Right lung (tissue), 2 donors: ENCODE measurements at regions not wholly inside any gene's neighbourhood (a gene's known extent, or its start where the extent isn't known, plus 50 kb on each side); places are given as distances from the start of the nearest gene placed in this dataset.

Source experiments
- DNase-seq, 2 donors: peaks; one replicate each; pipeline ENCODE4 v3.0.0-alpha.2; 2013

GRCh38 chr3:31382856-31383255 lies 149.9 kb upstream of the STT3B start:
- no peak for DNase-seq

- DNase-seq: no peak
These were observed 148.6 kb upstream of the STT3B start for GRCh38 chr3:31384117-31384516.

DNA sequence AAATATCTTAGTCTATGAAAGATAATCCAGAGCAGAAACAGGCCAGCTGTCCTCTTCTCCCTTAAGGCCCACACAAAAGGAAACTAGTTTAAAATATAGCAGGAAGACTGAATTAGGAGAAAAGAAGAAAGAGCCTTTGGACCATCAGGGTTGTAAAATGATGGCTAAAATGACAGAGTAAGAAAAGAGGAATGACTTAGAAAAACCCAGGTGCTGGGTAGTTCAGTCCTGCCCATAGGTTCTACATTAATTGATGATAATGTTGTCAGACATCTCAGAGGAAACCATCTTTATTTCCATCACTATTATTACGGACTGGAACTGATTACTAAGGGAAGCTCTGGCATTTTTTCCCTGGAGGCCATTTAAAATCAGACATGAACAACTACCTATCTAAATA lies 142.8 kb upstream of the STT3B start:
- no peak for DNase-seq

DNA sequence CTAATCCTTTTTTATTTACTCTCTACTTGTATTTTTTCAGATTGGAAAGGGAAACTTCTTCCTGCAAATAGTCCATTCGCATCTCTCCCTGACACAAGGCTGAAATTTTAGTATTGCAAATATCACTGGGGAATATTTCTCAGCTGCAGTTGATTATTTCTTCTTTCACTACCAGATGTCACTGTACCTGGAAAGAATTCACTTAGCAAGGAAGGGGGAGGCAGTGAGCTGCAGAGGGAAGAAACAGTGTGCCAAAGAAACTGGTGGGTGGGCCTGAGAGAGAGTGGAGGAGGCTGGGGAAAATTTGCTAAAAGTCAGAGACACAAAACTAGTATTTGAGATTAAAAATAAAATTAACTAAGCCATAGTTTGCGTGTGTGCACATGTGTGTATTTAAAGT lies 142.3 kb upstream of the STT3B start:
- DNase-seq: no peak

DNA sequence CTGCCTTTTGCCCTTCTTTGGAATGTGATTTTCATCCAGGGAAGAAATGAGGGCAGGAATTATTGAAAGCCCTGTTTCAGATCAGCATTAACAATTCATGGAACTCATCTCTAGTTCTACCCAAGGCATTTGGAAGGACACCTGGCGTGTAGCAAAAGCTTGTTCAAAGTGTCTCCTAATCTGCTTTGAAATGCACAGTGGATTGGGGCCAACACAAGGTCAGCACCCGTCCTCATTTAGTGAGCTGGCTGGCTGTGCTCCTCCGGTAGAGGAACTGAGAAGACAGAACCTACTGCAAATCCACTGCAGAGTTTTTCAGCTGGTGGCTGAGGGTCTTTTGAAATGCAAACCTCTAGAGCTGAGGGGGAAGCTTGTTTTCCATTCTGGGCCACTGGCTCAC lies 141.6 kb upstream of the STT3B start:
- DNase-seq: no peak

DNA sequence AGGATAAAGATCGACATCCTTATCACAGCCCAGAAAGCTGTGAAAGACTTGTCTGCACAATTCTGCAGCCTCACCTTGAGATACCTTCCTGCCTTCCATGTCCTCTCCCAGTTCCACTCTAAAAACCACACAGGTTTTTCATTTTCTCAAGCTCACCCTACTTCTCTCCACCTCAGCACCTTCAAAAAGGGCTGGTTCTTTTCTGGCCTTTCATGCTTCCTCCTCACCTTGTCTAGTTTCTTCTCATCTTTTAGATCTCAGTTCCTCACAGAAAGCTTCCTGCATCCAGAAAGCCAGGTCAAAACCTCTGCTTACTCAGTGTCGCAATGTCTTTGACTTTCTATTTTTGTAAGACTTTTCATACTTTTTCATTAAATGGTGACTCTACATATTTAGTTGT lies 140.2 kb upstream of the STT3B start:
- DNase-seq: no peak

GRCh38 chr3:31399271-31399670 lies 133.5 kb upstream of the STT3B start:
- no peak for DNase-seq

DNA sequence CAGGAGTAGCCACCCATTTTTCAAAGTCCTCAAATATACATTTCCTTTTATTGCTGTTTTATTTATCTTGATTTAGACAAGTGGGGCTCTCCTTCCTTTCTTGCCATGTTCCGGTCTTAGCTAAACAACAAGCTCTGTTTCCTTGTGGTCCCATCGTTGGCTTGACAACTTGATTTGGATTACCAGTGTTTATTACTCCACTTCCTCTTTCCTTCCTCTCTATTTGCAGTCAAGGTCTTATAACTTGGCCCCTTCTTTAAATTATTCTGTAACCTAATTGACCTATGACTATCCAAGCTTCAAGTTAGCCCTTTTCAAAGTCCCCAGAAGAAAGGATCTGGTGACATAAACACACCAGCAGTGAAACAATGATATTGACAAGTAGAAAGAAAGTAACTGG lies 130.6 kb upstream of the STT3B start:
- peak in 1 of 2 donors; percentile 7 for DNase-seq

DNA sequence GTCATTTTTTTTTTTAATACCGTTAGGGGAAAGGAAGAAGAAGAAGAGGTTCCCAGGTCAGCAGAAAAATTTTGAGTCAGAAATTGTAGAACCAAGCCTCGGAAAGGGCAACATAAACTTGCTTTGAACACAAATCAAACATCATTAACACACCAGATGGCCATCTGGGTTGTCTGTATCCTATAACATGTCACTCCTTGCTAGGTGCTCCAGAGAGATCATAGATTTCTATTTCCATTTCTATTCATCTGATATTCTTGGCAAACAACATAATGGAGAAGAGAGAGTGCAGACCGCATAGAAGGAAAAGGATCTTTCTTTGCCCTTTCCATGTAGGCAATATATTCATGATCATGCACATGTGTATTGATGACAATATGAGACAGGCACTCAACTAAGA lies 129.5 kb upstream of the STT3B start:
- DNase-seq: no peak

GRCh38 chr3:31404871-31405270 lies 127.9 kb upstream of the STT3B start:
- no peak for DNase-seq

DNA sequence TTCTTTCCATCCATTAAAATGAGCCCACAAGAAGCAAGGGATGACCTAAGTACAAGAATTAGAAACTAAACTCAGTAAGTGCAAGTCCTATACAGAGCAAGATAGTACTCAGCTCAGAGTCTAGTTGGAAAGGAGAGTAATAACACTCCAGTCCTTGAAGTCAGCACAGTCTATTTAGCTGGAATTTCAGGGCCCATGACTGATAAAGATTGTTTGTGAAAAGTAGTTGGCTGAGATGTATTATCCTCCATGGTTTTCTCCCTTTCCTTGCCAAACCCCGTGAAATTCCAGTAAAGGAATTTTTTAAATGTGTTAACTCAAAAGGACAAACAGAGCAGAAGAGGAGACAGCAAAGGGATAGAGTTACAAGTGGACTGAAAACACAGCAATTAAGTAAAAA lies 127.2 kb upstream of the STT3B start:
- no peak for DNase-seq

DNA sequence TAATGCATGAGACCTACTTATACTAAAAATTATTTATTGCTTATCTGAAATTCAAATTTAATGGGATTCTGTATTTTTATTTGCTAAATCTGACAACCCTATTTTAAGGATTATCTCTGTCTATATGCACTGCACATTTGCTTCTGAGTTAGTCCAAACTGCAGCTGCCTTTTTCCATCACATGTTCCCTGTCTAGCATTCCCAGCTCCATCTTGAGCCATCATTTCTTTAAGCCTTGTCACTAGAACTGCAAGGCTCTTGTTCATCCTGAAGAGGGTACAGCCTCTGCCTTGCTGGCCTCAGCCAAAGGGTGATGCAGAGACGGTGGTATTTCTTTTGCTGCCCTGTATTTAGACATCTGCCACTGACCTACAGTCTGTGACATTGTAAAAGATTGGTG lies 125.8 kb upstream of the STT3B start:
- no peak for DNase-seq

DNA sequence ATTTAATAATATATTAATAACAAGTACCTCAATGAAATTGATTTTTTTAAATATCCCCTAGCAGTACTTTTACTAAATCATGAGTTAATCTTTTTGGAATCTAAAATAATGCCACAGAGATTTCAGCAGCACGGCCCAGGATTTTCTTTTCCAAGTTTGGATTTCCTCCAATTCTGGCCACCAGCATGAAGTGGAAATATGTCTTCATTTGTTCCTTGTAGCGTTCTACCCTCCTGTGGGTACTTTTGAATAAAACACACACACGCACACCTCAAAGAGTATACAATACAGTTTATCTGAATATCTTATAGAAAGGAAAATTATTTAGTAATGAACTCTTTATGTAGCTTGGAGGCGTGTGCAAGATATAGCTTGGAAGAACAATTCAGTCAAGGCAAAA lies 125.1 kb upstream of the STT3B start:
- no peak for DNase-seq

DNA sequence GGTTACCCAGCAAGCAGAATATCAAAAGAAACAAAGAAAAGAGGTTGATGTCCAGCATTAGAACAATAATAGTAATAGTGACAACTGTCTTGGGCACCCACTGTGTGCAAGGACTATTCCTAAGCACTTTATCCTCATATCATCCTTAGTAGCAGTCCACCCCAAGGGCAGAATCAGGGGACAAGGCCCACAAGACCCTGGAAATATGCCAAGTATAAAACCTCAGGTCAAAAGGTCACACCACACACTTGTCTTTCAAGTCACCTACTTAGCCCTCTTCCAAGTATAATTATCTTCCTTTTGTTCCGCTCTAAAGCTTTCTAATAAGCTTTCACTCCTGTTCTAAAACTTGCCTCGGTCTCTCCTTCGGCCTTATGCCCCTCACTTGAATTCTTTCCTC lies 124.0 kb upstream of the STT3B start:
- DNase-seq: no peak

- DNase-seq: no peak
These were observed 123.3 kb upstream of the STT3B start for GRCh38 chr3:31409389-31409788.

- DNase-seq: no peak
These were observed 122.9 kb upstream of the STT3B start for GRCh38 chr3:31409866-31410265.

DNA sequence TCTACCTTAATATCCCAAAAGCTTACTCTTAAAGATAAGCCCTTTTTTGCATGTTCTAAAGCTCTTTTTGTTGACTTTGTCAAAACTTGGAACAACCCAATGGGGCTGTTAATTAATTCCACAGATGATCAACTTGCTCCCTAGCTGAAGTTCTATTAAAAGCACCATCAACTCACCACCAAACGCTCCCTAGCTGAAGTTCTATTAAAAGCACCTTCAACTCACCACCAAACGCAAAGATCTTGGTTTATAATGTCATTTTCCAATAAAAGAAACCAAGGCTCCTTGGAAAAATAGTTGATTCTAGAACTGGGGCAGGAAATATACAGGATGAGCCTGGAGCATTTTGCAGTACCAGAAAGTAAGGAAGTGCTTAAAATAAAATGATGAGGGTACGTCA lies 122.3 kb upstream of the STT3B start:
- no peak for DNase-seq

- DNase-seq: no peak
These were observed 119.9 kb upstream of the STT3B start for GRCh38 chr3:31412832-31413231.

GRCh38 chr3:31413515-31413914 lies 119.2 kb upstream of the STT3B start:
- no peak for DNase-seq

- DNase-seq: no peak
These were observed 115.7 kb upstream of the STT3B start for GRCh38 chr3:31416980-31417379.

GRCh38 chr3:31417486-31417885 lies 115.2 kb upstream of the STT3B start:
- no peak for DNase-seq

- DNase-seq: no peak
These were observed 112.4 kb upstream of the STT3B start for GRCh38 chr3:31420311-31420710.

DNA sequence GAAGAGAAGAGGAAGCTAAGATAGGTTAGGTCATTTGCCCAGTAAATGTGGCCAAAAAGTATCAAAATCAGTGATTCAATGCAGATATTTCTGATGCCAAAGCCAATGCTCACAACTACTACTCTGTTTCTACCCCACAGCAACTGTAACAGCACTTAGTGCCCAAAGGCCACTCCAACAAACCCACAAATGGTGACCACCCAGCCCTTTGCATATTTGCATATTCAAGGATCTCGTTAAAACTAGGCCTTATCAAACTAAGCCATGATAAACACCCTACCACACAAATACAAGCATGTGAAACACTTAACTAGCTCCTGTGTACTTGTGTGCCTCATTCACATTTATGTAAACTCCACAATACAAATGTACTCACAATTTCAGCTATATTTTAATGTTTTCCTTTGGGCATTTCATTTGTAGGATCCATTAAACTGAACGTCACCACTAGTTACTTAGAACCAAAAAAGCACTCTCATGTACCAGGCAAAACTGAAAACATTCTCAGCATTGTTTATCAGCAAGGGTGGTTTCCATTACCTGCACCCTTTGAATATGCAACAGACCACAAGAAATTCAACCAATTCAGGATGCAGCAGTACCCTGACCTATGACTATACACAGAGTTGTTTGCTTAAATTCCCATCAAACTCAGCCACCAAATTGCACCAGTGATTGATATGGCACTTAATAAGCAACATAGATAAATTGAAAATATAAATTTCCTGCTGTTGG lies 111.2 kb upstream of the STT3B start:
- DNase-seq: no peak

- DNase-seq: no peak
These were observed 110.5 kb upstream of the STT3B start for GRCh38 chr3:31422237-31422636.

DNA sequence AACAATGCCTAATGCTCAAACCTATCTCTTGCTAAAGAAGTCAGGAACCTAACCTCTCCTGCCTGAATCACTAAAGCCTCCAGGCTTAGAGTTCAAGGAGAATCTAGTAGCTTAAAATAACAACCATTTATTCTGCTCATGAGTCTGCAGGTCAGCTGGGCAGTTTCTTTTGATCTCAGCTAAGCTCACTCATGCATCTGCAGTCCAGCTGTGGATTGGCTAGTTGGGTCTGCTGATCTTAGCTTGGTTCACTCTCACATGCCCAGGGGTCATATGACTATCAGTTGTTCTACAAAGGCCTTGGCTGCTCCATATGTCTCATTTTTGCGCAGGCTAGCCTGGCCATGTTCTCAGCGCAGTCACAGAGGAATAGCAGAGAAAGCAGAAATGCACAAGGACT lies 109.2 kb upstream of the STT3B start:
- DNase-seq: no peak
